Loucy (cell line): ENCODE measurements at regions not wholly inside any gene's neighbourhood (a gene's known extent, or its start where the extent isn't known, plus 50 kb on each side); places are given as distances from the start of the nearest gene placed in this dataset.

Experiments used
- H2AFZ ChIP-seq: fragments of 200-600 bp; sonication (generic); 2 replicates; pipeline ENCODE4 v1.6.0; 2016; ENCODE audit warnings: antibody characterized with exemption, mild to moderate bottlenecking, low read length, moderate library complexity
- H3F3A ChIP-seq: fragments of 200-600 bp; 2 replicates; pipeline ENCODE4 v1.6.0; 2016; ENCODE audit warnings: antibody characterized with exemption, low read depth, mild to moderate bottlenecking
- H3K27me3 ChIP-seq: fragments of 200-600 bp; sonication (generic); 2 replicates; pipeline ENCODE4 v1.6.1; 2014; ENCODE audit warnings: low read length, mild to moderate bottlenecking; ENCODE audit not compliant: insufficient read depth, poor library complexity, severe bottlenecking
- H3K36me3 ChIP-seq: fragments of 200-600 bp; sonication (generic); 2 replicates; pipeline ENCODE4 v1.6.1; 2016; ENCODE audit warnings: low read length; ENCODE audit not compliant: insufficient read depth
- H3K4me1 ChIP-seq: fragments of 200-600 bp; sonication (generic); 2 replicates; pipeline ENCODE4 v1.5.1; 2014; ENCODE audit warnings: low read length, mild to moderate bottlenecking; ENCODE audit not compliant: insufficient read depth, poor library complexity, severe bottlenecking
- H3K4me2 ChIP-seq: fragments of 200-600 bp; sonication (generic); 2 replicates; pipeline ENCODE4 v1.6.0; 2014; ENCODE audit warnings: antibody characterized with exemption, low read length, low read depth, mild to moderate bottlenecking; ENCODE audit not compliant: poor library complexity, severe bottlenecking
- H3K4me3 ChIP-seq: fragments of 200-600 bp; sonication (generic); 2 replicates; pipeline ENCODE4 v1.5.1; 2014; ENCODE audit warnings: low read length, mild to moderate bottlenecking, mixed read lengths; ENCODE audit not compliant: poor library complexity, severe bottlenecking
- H3K79me2 ChIP-seq: fragments of 200-600 bp; sonication (generic); 2 replicates; pipeline ENCODE4 v1.6.1; 2014; ENCODE audit warnings: low read length; ENCODE audit not compliant: insufficient read depth
- H3K9ac ChIP-seq: fragments of 200-600 bp; sonication (generic); 2 replicates; pipeline ENCODE4 v1.6.0; 2014; ENCODE audit warnings: mild to moderate bottlenecking, low read depth, low read length, moderate library complexity; ENCODE audit not compliant: poor library complexity, severe bottlenecking
- H3K9me2 ChIP-seq: fragments of 200-600 bp; sonication (generic); replicated peaks from 2 replicates; pipeline ENCODE4 v1.6.1; 2016; ENCODE audit warnings: low read depth, low read length, mixed read lengths
- H3K9me3 ChIP-seq: fragments of 200-600 bp; sonication (generic); 2 replicates; pipeline ENCODE4 v1.6.1; 2014; ENCODE audit warnings: mild to moderate bottlenecking, antibody characterized with exemption, low read length, low read depth; ENCODE audit not compliant: insufficient read depth
- H4K20me1 ChIP-seq: fragments of 200-600 bp; sonication (generic); 2 replicates; pipeline ENCODE4 v1.6.0; 2014; ENCODE audit warnings: antibody characterized with exemption, low read length, mild to moderate bottlenecking; ENCODE audit not compliant: insufficient read depth, poor library complexity, severe bottlenecking
- CTCF ChIP-seq: fragments of 200-600 bp; sonication (generic); conservative IDR thresholded peaks from 2 replicates; pipeline ENCODE4 v1.5.1; 2014; ENCODE audit warnings: mild to moderate bottlenecking, antibody characterized with exemption, low read length
- EZH2phosphoT487 ChIP-seq: fragments of 200-600 bp; IDR thresholded peaks from 2 replicates; pipeline ENCODE4 v1.6.1; 2018; ENCODE audit warnings: antibody characterized with exemption, mild to moderate bottlenecking, moderate library complexity, borderline replicate concordance

GRCh38 chr5:152813526-152813925 lies 408.4 kb upstream of the NMUR2 start:
- Histone ChIP-seq H3K79me2 (no peaks in the 10 kb centered on the region), H3F3A (no peaks in the 10 kb centered on the region), H3K27me3 (no peaks in the 10 kb centered on the region), H2AFZ (no peak overlapping the region), H3K4me1 (no peaks in the 10 kb centered on the region), H3K4me3 (no peak overlapping the region), H3K9me3 (no peaks in the 10 kb centered on the region), H3K4me2 (no peak overlapping the region), H4K20me1 (no peaks in the 10 kb centered on the region), H3K9ac (no peak overlapping the region), H3K9me2 (no peaks in the 10 kb centered on the region), H3K36me3 (no peaks in the 10 kb centered on the region)
- TF ChIP-seq EZH2phosphoT487 (no peak), CTCF (no peak)

GRCh38 chr5:152819891-152820290 lies 414.8 kb upstream of the NMUR2 start:
- Histone ChIP-seq H3K27me3 (no peaks in the 10 kb centered on the region), H3F3A (no peaks in the 10 kb centered on the region)
- TF ChIP-seq EZH2phosphoT487 (no peak), CTCF (no peak)

DNA sequence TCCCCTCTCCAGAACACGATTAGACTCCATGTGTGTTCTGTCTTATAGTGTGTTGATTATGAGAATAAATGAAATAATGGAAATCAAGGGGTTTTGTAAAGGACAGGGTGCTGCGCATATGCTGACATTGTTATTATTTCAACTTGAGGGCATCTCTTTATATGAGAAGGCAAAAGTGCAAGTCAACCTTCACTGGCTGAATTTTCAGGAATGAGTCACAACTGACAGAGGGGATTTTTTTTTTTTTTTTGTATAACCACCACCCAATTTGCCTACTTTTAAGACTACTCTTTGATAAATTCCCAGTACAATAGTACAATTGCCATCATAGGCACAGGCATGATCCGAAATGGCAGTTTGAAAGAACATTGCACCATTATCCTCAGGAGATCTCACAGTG lies 419.2 kb upstream of the NMUR2 start:
- Histone ChIP-seq H3K4me3 (no peak overlapping the region), H3K9me2 (no peaks in the 10 kb centered on the region), H3K79me2 (no peaks in the 10 kb centered on the region), H3F3A (no peaks in the 10 kb centered on the region), H3K4me2 (no peak overlapping the region), H2AFZ (no peak overlapping the region), H3K4me1 (no peaks in the 10 kb centered on the region), H3K27me3 (no peaks in the 10 kb centered on the region), H4K20me1 (no peaks in the 10 kb centered on the region), H3K9ac (no peak overlapping the region), H3K36me3 (no peaks in the 10 kb centered on the region), H3K9me3 (no peaks in the 10 kb centered on the region)
- TF ChIP-seq EZH2phosphoT487 (no peak), CTCF (no peak)

More at GRCh38 chr5:152819891-152820290, 414.8 kb upstream of the NMUR2 start:
- no peak overlapping the region for H3K4me3 ChIP-seq
- H2AFZ ChIP-seq, result no peak overlapping the region
- H3K9ac ChIP-seq, result no peak overlapping the region
- no peaks in the 10 kb centered on the region for H3K4me1 ChIP-seq
- H3K79me2 ChIP-seq, result no peaks in the 10 kb centered on the region
- no peaks in the 10 kb centered on the region for H3K9me3 ChIP-seq
- no peaks in the 10 kb centered on the region for H3K36me3 ChIP-seq
- H3K9me2 ChIP-seq, result no peaks in the 10 kb centered on the region
- no peaks in the 10 kb centered on the region for H4K20me1 ChIP-seq
- H3K4me2 ChIP-seq, result no peak overlapping the region
